Neuronal stem cell (in vitro differentiated cells): ENCODE measurements at regions not wholly inside any gene's neighbourhood (a gene's known extent, or its start where the extent isn't known, plus 50 kb on each side); places are given as distances from the start of the nearest gene placed in this dataset.

Experiments used
- DNase-seq: peaks from one replicate; pipeline ENCODE4 v3.0.0-alpha.2; 2013; ENCODE audit warnings: low spot score
- H2AFZ ChIP-seq: one replicate; pipeline ENCODE4 v1.6.1; 2013; ENCODE audit warnings: mild to moderate bottlenecking, low read length, inconsistent platforms
- H2AK5ac ChIP-seq: 2 replicates; pipeline ENCODE4 v1.6.1; 2013; ENCODE audit warnings: low read depth, mild to moderate bottlenecking, inconsistent platforms, low read length, moderate library complexity, mixed read lengths
- H2BK120ac ChIP-seq: 2 replicates; pipeline ENCODE4 v1.6.1; 2013; ENCODE audit warnings: low read depth, mild to moderate bottlenecking, inconsistent platforms, low read length, moderate library complexity, mixed read lengths
- H2BK12ac ChIP-seq: one replicate; pipeline ENCODE4 v1.6.1; 2013; ENCODE audit warnings: low read length, inconsistent platforms
- H2BK15ac ChIP-seq: 2 replicates; pipeline ENCODE4 v1.6.1; 2013; ENCODE audit warnings: mild to moderate bottlenecking, low read length, inconsistent platforms, mixed read lengths
- H2BK5ac ChIP-seq: one replicate; pipeline ENCODE4 v1.6.1; 2013; ENCODE audit warnings: inconsistent platforms, mild to moderate bottlenecking, low read length, moderate library complexity
- H3K14ac ChIP-seq: one replicate; pipeline ENCODE4 v1.6.1; 2013; ENCODE audit warnings: low read length, inconsistent platforms
- H3K18ac ChIP-seq: 2 replicates; pipeline ENCODE4 v1.6.1; 2013; ENCODE audit warnings: low read length, inconsistent platforms
- H3K23ac ChIP-seq: 2 replicates; pipeline ENCODE4 v1.6.1; 2013; ENCODE audit warnings: low read depth, mild to moderate bottlenecking, mixed read lengths, low read length, inconsistent platforms; ENCODE audit not compliant: poor library complexity
- H3K27ac ChIP-seq: replicated peaks from 3 replicates; pipeline ENCODE4 v1.5.1; 2013; ENCODE audit warnings: low read length, inconsistent platforms
- H3K27me3 ChIP-seq, 3 experiments: 2 replicates each; pipeline ENCODE4 v1.6.1; 2013; ENCODE audit warnings: low read length in 3 of 3, mild to moderate bottlenecking in 2 of 3, inconsistent platforms in 1 of 3, low read depth in 1 of 3, mixed read lengths in 1 of 3, moderate library complexity in 1 of 3; ENCODE audit not compliant: control insufficient read depth in 3 of 3, insufficient read depth in 3 of 3
- H3K36me3 ChIP-seq, 2 donors: replicated peaks in 1 of 2; 2 replicates each; pipeline ENCODE4 v1.6.1; 2013; ENCODE audit warnings: low read length in 2 of 2; ENCODE audit not compliant: control insufficient read depth in 2 of 2, insufficient read depth in 2 of 2
- H3K4ac ChIP-seq: 2 replicates; pipeline ENCODE4 v1.6.1; 2013; ENCODE audit warnings: inconsistent platforms, mild to moderate bottlenecking, low read length, moderate library complexity
- H3K4me1 ChIP-seq, 2 donors: 1 replicate in 1 of 2; 2 replicates in 1 of 2; pipeline ENCODE4 v1.6.1; 2013; ENCODE audit warnings: low read length in 2 of 2, low read depth in 1 of 2; ENCODE audit not compliant: control insufficient read depth in 2 of 2, insufficient read depth in 1 of 2
- H3K4me2 ChIP-seq: one replicate; pipeline ENCODE4 v1.6.1; 2013; ENCODE audit warnings: mild to moderate bottlenecking, low read length, inconsistent platforms; ENCODE audit not compliant: insufficient read depth, poor library complexity, severe bottlenecking
- H3K4me3 ChIP-seq, 2 donors: 2 replicates each; pipeline ENCODE4 v1.5.1; 2013; ENCODE audit warnings: low read length in 2 of 2, mild to moderate bottlenecking in 2 of 2, inconsistent platforms in 1 of 2, moderate library complexity in 1 of 2
- H3K79me1 ChIP-seq: one replicate; pipeline ENCODE4 v1.6.1; 2013; ENCODE audit warnings: low read depth, mild to moderate bottlenecking, inconsistent platforms, low read length, moderate library complexity
- H3K9ac ChIP-seq: one replicate; pipeline ENCODE4 v1.6.1; 2013; ENCODE audit warnings: mild to moderate bottlenecking, low read depth, low read length, inconsistent platforms; ENCODE audit not compliant: poor library complexity
- H3K9me3 ChIP-seq, 2 donors: replicated peaks in 1 of 2; 2 replicates each; pipeline versions ENCODE3 to v1.6.1; 2013; ENCODE audit warnings: low read length in 2 of 2, mild to moderate bottlenecking in 2 of 2, inconsistent platforms in 1 of 2, low read depth in 1 of 2, mixed read lengths in 1 of 2, moderate library complexity in 1 of 2; ENCODE audit not compliant: control insufficient read depth in 2 of 2, insufficient read depth in 1 of 2
- H4K8ac ChIP-seq: one replicate; pipeline ENCODE4 v1.6.1; 2013; ENCODE audit warnings: low read depth, mild to moderate bottlenecking, inconsistent platforms, low read length, moderate library complexity
- H4K91ac ChIP-seq: one replicate; pipeline ENCODE4 v1.6.1; 2013; ENCODE audit warnings: low read length, low read depth, mild to moderate bottlenecking, inconsistent platforms; ENCODE audit not compliant: poor library complexity
- WGBS, 2 donors: extraction: QIAGEN DNeasy Blood & Tissue Kit; methylation state at CpG; one replicate each; pipeline ENCODE4 v1.1.7; 2013; ENCODE audit warnings: missing lambda C conversion rate in 2 of 2, mixed read lengths in 1 of 2; ENCODE audit not compliant: insufficient read length in 2 of 2, insufficient replicate concordance in 1 of 2; ENCODE audit errors: extremely low coverage in 2 of 2; 5-methylcytosine and 5-hydroxymethylcytosine counted together

DNA sequence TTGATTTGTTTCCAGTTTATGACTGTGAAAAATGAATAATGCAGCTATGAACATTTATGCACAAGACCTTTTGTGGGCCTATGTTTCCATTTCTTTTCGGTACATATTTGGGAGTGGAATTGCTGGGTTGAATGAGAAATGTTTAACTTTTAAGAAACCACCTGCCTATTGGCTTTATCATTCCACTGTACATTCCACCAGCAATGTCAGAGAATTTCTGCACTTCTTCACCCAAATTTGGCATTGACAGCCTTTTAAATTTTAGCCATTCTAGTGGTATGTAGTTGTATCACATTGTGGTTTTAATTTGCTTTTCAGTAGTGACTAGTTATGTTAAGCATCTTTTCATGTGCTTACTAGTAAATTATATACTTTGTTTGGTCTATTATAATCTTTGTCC lies 317.0 kb upstream of the TMTC1 start:
- H2BK5ac ChIP-seq = no peak overlapping the region
- no peak overlapping the region for H3K4ac ChIP-seq
- no peak for DNase-seq
- H3K14ac ChIP-seq = no peak overlapping the region
- no peak overlapping the region for H2BK120ac ChIP-seq
- no peaks in the 10 kb centered on the region for H3K9me3 ChIP-seq
- H3K23ac ChIP-seq = no peak overlapping the region
- H3K4me2 ChIP-seq = no peak overlapping the region
- H2BK15ac ChIP-seq = no peak overlapping the region
- no peak overlapping the region for H4K91ac ChIP-seq
- peaks cover 5 to 9% of the 10 kb centered on the region in 2 donors for H3K4me1 ChIP-seq
- no peaks in the 10 kb centered on the region for H3K27me3 ChIP-seq
- no peak overlapping the region for H3K4me3 ChIP-seq
- no peak overlapping the region for H3K27ac ChIP-seq
- no peak overlapping the region for H2BK12ac ChIP-seq
- H2AK5ac ChIP-seq = no peak overlapping the region
- H4K8ac ChIP-seq = no peak overlapping the region
- no peak overlapping the region for H3K9ac ChIP-seq
- H2AFZ ChIP-seq = no peak overlapping the region
- no peaks in the 10 kb centered on the region for H3K79me1 ChIP-seq
- WGBS, 2 donors = no CpG with 5 or more reads among the region's 1 CpG
- H3K18ac ChIP-seq = no peak overlapping the region
- H3K36me3 ChIP-seq = no peaks in the 10 kb centered on the region

DNA sequence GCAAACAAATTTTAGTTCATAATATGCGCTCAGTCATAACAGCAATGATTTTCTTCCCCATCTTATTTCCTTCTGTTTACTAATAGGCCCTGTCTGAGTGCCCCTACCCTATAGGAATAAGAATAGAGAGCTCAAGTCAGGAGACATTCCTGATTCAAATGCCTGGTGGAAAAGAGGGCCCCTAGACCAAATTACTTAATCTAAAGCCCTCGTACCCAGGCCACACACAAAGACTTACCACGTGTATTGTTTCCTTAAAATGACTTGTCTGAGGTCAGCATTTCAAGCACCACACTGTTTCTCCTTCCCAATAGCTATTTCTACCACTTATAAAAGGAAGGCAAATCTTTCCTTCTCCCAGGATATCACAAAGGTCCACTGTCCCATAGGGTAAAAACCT lies 314.9 kb upstream of the TMTC1 start:
- Histone ChIP-seq H3K4me2 (no peak overlapping the region), H2BK5ac (no peak overlapping the region), H3K36me3 (no peaks in the 10 kb centered on the region), H2AFZ (peak overlapping the region; percentile 74), H3K79me1 (no peaks in the 10 kb centered on the region), H3K27ac (no peak overlapping the region), H2BK15ac (no peak overlapping the region), H3K4me1 (peaks cover 5 to 9% of the 10 kb centered on the region in 2 donors), H2AK5ac (no peak overlapping the region), H3K9ac (no peak overlapping the region), H3K23ac (no peak overlapping the region), H3K4me3 (no peak overlapping the region), H2BK12ac (no peak overlapping the region), H4K8ac (no peak overlapping the region), H3K4ac (no peak overlapping the region), H2BK120ac (no peak overlapping the region), H3K18ac (no peak overlapping the region), H3K14ac (no peak overlapping the region), H4K91ac (no peak overlapping the region), H3K9me3 (no peaks in the 10 kb centered on the region), H3K27me3 (no peaks in the 10 kb centered on the region)
- peak; percentile 30 for DNase-seq
- WGBS, 2 donors = no CpG with 5 or more reads among the region's 3 CpGs

DNA sequence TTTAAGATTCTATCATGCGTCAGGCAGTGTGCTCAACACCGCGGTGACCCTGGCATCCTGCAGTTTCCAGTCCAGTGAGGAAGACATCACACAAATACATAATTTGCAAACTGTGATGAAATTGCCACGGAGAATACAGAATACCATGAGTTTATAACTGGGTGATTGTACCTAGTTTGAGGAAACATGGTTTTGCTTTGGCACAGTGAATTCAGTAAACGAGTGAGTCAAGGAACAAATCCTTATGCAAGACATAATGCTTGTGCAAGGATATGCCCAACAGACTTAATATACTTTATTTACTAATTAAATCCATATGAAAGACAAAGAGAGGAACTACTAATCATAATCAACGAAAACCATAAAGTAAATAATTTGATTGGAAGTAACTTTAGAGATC lies 311.8 kb upstream of the TMTC1 start:
- H4K91ac ChIP-seq = no peak overlapping the region
- H2AFZ ChIP-seq = no peak overlapping the region
- no peak overlapping the region for H4K8ac ChIP-seq
- peaks cover 5 to 9% of the 10 kb centered on the region in 2 donors for H3K4me1 ChIP-seq
- no peaks in the 10 kb centered on the region for H3K9me3 ChIP-seq
- H2BK15ac ChIP-seq = no peak overlapping the region
- H2BK5ac ChIP-seq = no peak overlapping the region
- H3K27me3 ChIP-seq = no peaks in the 10 kb centered on the region
- H3K4me2 ChIP-seq = no peak overlapping the region
- H3K18ac ChIP-seq = no peak overlapping the region
- no peak overlapping the region for H3K9ac ChIP-seq
- H3K23ac ChIP-seq = no peak overlapping the region
- H3K4ac ChIP-seq = no peak overlapping the region
- no peak overlapping the region for H2BK12ac ChIP-seq
- H2AK5ac ChIP-seq = no peak overlapping the region
- H3K79me1 ChIP-seq = no peaks in the 10 kb centered on the region
- DNase-seq = no peak
- H3K4me3 ChIP-seq = no peak overlapping the region
- no peaks in the 10 kb centered on the region for H3K36me3 ChIP-seq
- H2BK120ac ChIP-seq = no peak overlapping the region
- WGBS, 2 donors = no CpG with 5 or more reads among the region's 6 CpGs
- no peak overlapping the region for H3K14ac ChIP-seq
- no peak overlapping the region for H3K27ac ChIP-seq

DNA sequence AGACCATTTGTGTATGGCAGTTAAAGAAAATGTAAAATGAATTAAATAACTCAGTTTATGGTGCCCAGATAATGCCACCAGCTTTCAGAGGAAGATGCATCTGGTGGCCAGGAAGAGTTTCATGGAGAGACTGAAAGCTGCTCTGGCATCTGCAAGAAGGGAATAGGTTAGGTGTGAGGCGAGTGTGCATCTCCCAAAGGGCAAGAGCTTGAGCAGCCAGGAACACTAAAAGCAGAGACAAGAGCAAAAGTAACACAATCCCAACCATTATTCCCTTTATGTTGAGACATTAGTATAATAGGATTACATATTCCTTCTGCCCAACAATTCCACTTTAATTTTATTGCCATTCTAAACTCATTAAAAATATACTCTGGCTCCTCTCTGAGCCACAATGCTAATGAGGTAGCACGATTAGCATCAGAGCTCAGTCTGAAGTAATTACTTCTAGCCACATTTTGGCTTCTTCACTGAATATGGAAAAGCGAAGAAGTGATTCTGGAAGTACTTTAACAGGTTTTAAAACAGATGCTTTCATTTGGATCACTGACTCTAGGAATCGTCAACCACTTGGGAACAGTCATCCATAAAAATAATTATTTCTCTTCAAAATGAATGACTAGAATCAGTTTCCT lies 309.4 kb upstream of the TMTC1 start:
- H2AFZ ChIP-seq = no peak overlapping the region
- no peak overlapping the region for H3K14ac ChIP-seq
- H2BK5ac ChIP-seq = no peak overlapping the region
- no peak overlapping the region for H4K8ac ChIP-seq
- H3K4me3 ChIP-seq = no peak overlapping the region
- no peaks in the 10 kb centered on the region for H3K27me3 ChIP-seq
- H3K4ac ChIP-seq = no peak overlapping the region
- no peak overlapping the region for H2BK120ac ChIP-seq
- H4K91ac ChIP-seq = no peak overlapping the region
- no peak overlapping the region for H2BK15ac ChIP-seq
- no peak overlapping the region for H2AK5ac ChIP-seq
- no peak overlapping the region for H3K27ac ChIP-seq
- no peak overlapping the region for H3K23ac ChIP-seq
- H3K18ac ChIP-seq = no peak overlapping the region
- WGBS, 2 donors = no CpG with 5 or more reads among the region's 4 CpGs
- no peak overlapping the region for H2BK12ac ChIP-seq
- no peaks in the 10 kb centered on the region for H3K9me3 ChIP-seq
- H3K36me3 ChIP-seq = no peaks in the 10 kb centered on the region
- H3K4me1 ChIP-seq = peaks cover 1% of the 10 kb centered on the region in 2 donors
- no peak overlapping the region for H3K9ac ChIP-seq
- H3K4me2 ChIP-seq = no peak overlapping the region
- no peaks in the 10 kb centered on the region for H3K79me1 ChIP-seq
- no peak for DNase-seq
